Endothelial cell of umbilical vein (primary cell): ENCODE measurements at regions not wholly inside any gene's neighbourhood (a gene's known extent, or its start where the extent isn't known, plus 50 kb on each side); places are given as distances from the start of the nearest gene placed in this dataset.

Experiments
- CTCF ChIP-seq, 2 donors: IDR thresholded peaks; 1 replicate in 1 of 2; 2 replicates in 1 of 2; pipeline ENCODE4 v1.5.1; 2011; ENCODE audit warnings: low read length in 2 of 2, mild to moderate bottlenecking in 2 of 2, moderate library complexity in 2 of 2, control low read depth in 1 of 2, inconsistent platforms in 1 of 2, low read depth in 1 of 2; ENCODE audit not compliant: insufficient read depth in 1 of 2; ENCODE audit errors: extremely low read depth in 1 of 2
- GATA2 ChIP-seq: IDR thresholded peaks from 2 replicates; pipeline ENCODE4 v1.7.0; 2011; ENCODE audit warnings: low read depth, mild to moderate bottlenecking, moderate library complexity, mixed read lengths, low read length; ENCODE audit not compliant: insufficient read length, insufficient read depth
- POLR2A ChIP-seq: IDR thresholded peaks from 2 replicates; pipeline ENCODE4 v1.6.1; 2012; ENCODE audit warnings: low read depth, mild to moderate bottlenecking, control low read depth, low read length

- TF ChIP-seq POLR2A = no peak
- TF ChIP-seq CTCF (IDR thresholded peaks at IDR 0.05; ENCODE audit: extremely low read depth in 1 of 2, insufficient read depth in 1 of 2, low read depth in 1 of 2, low read length in 2 of 2) = no peak
- no peak for TF ChIP-seq GATA2
Measured at GRCh38 chr11:92843455-92843854, 126.0 kb upstream of the MTNR1B start.
